ENCODE measurements at regions not wholly inside any gene's neighbourhood (a gene's known extent, or its start where the extent isn't known, plus 50 kb on each side); places are given as distances from the start of the nearest gene placed in this dataset.

DNA sequence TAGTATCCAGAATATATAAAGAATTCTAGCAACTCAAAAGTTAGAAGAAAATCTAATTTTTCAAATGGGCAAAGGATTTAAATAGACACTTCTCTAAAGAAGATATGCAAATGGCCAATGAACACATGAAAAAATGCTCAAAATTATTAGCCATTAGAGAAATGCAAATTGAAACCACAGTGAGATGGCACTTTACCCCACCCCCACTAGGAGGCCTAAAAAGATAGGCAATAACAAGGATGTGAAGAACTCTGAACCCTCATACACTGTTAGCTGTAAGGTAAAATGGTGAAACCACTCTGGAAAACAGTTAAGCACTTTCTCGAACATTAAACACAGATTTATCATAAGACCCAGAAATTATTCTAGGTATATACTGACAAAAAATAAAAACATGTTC, 71.4 kb upstream of the IRX6 start:
- intact Hi-C loops (cut with DNase I), result no loop called here
- no peak for ATAC-seq

DNA sequence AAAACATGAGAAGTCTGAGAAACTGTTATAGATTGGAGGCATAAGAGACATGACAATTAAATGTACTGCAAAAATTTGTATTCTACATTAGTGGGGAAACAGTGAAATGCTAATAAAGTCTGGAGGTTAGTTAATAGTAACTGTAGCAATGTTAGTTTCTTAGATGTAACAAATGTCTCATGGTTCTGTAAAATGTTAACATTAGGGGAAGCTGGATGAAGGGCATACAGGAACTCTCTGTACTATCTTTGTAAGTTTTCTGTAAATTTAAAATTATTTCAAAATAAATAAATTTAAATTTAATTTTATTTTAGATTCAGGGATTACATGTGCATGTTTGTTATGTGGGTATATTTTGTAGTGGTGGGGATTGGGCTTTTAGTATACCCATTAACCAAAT, 70.0 kb upstream of the IRX6 start:
- Histone ChIP-seq H3K4me3 (no peak overlapping the region), H3K27me3 (ENCODE audit: low read depth) (no peaks in the 10 kb centered on the region), H3K4me1 (no peaks in the 10 kb centered on the region), H3K9me3 (no peaks in the 10 kb centered on the region), H3K36me3 (no peaks in the 10 kb centered on the region), H3K27ac (no peak overlapping the region)
- intact Hi-C loops (cut with DNase I), result no loop called here
- DNase-seq, result no peak
- TF ChIP-seq, protein P1, sequence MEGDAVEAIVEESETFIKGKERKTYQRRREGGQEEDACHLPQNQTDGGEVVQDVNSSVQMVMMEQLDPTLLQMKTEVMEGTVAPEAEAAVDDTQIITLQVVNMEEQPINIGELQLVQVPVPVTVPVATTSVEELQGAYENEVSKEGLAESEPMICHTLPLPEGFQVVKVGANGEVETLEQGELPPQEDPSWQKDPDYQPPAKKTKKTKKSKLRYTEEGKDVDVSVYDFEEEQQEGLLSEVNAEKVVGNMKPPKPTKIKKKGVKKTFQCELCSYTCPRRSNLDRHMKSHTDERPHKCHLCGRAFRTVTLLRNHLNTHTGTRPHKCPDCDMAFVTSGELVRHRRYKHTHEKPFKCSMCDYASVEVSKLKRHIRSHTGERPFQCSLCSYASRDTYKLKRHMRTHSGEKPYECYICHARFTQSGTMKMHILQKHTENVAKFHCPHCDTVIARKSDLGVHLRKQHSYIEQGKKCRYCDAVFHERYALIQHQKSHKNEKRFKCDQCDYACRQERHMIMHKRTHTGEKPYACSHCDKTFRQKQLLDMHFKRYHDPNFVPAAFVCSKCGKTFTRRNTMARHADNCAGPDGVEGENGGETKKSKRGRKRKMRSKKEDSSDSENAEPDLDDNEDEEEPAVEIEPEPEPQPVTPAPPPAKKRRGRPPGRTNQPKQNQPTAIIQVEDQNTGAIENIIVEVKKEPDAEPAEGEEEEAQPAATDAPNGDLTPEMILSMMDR (IDR thresholded peaks at IDR 0.05), result no peak
- ATAC-seq, result no peak

More for the DNA sequence above, 71.4 kb upstream of the IRX6 start:
- TF ChIP-seq, protein P1 (IDR thresholded peaks at IDR 0.05), result no peak
- Histone ChIP-seq H3K4me3 (no peak overlapping the region), H3K27me3 (ENCODE audit: low read depth) (no peaks in the 10 kb centered on the region), H3K9me3 (no peaks in the 10 kb centered on the region), H3K36me3 (no peaks in the 10 kb centered on the region), H3K4me1 (no peaks in the 10 kb centered on the region), H3K27ac (no peak overlapping the region)
- DNase-seq, result no peak

DNA sequence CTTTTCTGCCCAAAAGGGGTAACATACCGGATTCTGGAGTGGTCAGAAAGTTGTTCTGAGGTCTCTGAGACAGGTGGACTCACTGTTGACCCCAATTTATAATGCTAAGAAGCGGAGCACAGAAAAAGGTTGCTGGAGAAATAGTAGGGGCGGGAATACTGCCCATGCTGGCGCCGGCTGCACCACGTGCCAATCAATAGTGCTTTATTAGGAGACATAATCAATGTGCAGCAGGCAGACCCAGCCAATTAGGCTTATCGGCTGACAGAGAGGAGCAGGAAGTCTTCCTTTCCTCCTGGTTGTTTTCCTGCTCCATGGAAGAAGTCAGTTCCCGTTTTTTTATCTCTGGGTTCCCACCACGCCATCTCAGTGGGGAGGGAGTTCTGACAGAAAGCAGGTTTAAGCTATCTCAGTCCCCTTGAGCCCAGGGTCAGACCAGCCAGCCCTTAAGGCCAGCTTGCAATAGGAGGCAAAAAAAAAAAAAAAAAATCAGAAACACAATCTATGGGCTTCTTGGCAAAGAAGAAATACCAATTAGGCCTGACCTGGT, 68.2 kb upstream of the IRX6 start:
- no peaks in the 10 kb centered on the region for H3K4me1 ChIP-seq

DNA sequence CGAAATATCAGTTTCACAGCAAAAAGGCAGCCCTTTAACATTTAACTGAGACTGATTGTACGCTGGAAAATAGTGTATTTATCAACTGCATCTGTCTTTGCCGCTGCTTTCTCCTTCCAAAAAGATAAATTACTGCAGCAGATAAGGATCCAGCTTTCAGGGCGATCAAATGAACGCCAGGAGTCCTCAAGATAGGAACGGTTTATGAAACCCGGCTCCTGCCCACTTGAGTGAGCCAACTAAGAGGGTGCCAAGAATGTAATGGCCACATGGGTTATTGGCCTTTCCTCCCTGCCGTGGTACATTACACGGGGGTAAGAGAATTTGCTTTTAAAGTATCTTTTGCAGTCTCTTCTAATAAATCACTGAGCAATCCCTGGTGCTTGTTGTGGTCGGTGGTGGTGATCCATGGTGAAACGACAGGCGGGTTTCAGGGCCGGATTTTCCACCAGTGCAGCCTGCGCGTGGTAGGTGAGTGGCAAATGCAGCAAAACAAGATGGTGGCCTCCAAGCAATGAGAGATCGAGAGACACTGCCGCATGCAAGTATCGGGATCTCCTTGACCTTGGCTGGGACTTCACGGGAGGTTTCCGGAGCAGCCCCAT, 67.5 kb upstream of the IRX6 start:
- intact Hi-C loops (cut with DNase I), result no loop called here

More for the DNA sequence above, 68.2 kb upstream of the IRX6 start:
- H3K27ac ChIP-seq, result no peak overlapping the region
- H3K4me3 ChIP-seq, result no peak overlapping the region
- DNase-seq, result no peak
- no peaks in the 10 kb centered on the region for H3K27me3 ChIP-seq (ENCODE audit: low read depth)
- TF ChIP-seq, protein P1 (IDR thresholded peaks at IDR 0.05), result no peak
- H3K36me3 ChIP-seq, result no peaks in the 10 kb centered on the region
- intact Hi-C loops (cut with DNase I), result no loop called here
- ATAC-seq, result no peak
- H3K9me3 ChIP-seq, result no peaks in the 10 kb centered on the region

DNA sequence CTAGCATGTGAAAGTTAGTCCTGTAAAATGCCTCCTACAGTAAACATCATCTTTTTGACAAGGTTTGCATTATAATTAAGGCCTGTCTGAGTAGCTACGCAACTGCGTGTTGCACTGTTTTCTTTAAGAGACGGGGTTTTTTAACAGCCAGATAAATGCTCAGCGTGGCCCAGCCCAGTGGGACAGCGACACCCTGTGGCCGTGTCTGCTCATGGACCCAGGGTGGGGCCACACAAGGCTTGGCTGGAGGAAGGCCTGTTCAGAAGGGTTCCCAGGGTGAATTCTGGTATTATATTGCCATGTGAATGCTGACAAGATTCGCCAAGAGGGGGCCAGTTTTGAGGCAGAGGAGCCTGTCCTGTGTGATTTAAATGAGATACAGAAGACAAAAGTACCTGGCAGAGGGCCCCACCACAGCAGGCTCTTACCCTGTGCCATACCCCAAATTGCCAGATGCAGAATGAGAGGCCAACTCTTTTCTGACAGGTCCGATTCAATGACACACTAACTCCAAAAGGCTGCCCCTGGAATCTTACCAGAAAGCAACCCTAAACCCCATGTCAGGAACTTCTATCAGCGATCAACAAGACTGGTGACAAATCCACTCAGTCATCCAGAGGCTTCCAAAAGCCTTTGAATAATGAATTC, 65.9 kb upstream of the IRX6 start:
- ATAC-seq, result peak; percentile 94 to 95
- intact Hi-C loops (cut with DNase I), result no loop called here
- Histone ChIP-seq H3K4me3 (no peak overlapping the region), H3K4me1 (no peaks in the 10 kb centered on the region), H3K27ac (no peak overlapping the region), H3K27me3 (ENCODE audit: low read depth) (no peaks in the 10 kb centered on the region), H3K9me3 (no peaks in the 10 kb centered on the region), H3K36me3 (no peaks in the 10 kb centered on the region)
- DNase-seq, result peak; percentile 71
- TF ChIP-seq, protein P1 (IDR thresholded peaks at IDR 0.05), result peak; percentile 81

More for the DNA sequence above, 67.5 kb upstream of the IRX6 start:
- Histone ChIP-seq H3K9me3 (no peaks in the 10 kb centered on the region), H3K36me3 (no peaks in the 10 kb centered on the region), H3K27me3 (ENCODE audit: low read depth) (no peaks in the 10 kb centered on the region), H3K4me1 (no peaks in the 10 kb centered on the region), H3K27ac (no peak overlapping the region), H3K4me3 (no peak overlapping the region)
- no peak for DNase-seq
- ATAC-seq, result peak in 1 of 2 donors; percentile 24
- TF ChIP-seq, protein P1 (IDR thresholded peaks at IDR 0.05), result no peak

All from lower lobe of right lung (tissue), 2 donors.